Endodermal cell (in vitro differentiated cells): ENCODE measurements at regions not wholly inside any gene's neighbourhood (a gene's known extent, or its start where the extent isn't known, plus 50 kb on each side); places are given as distances from the start of the nearest gene placed in this dataset.

Experiments
- DNase-seq: peaks from one replicate; pipeline ENCODE4 v3.0.0-alpha.2; 2017
- H3K27ac ChIP-seq: 2 replicates; pipeline ENCODE4 v1.5.1; 2013; ENCODE audit warnings: mild to moderate bottlenecking, low read depth, low read length, moderate library complexity
- H3K27me3 ChIP-seq: 2 replicates; pipeline ENCODE4 v1.6.1; 2013; ENCODE audit warnings: mild to moderate bottlenecking, low read length, moderate library complexity; ENCODE audit not compliant: insufficient read depth, control insufficient read depth, poor library complexity, severe bottlenecking
- H3K36me3 ChIP-seq: 2 replicates; pipeline ENCODE4 v1.7.0; 2013; ENCODE audit warnings: mild to moderate bottlenecking, low read length, moderate library complexity; ENCODE audit not compliant: control insufficient read depth, insufficient read depth
- H3K4me1 ChIP-seq: one replicate; pipeline ENCODE4 v1.7.0; 2013; ENCODE audit warnings: low read length; ENCODE audit not compliant: control insufficient read depth, insufficient read depth
- H3K4me3 ChIP-seq: 2 replicates; pipeline ENCODE4 v1.5.1; 2013; ENCODE audit warnings: mild to moderate bottlenecking, low read length, moderate library complexity
- H3K9ac ChIP-seq: 2 replicates; pipeline ENCODE4 v1.6.1; 2013; ENCODE audit warnings: mild to moderate bottlenecking, low read length, moderate library complexity; ENCODE audit not compliant: poor library complexity, severe bottlenecking; ENCODE audit errors: extremely low read depth
- H3K9me3 ChIP-seq: 2 replicates; pipeline ENCODE4 v1.6.1; 2013; ENCODE audit warnings: mild to moderate bottlenecking, low read length, moderate library complexity; ENCODE audit not compliant: control insufficient read depth
- H3K27ac Mint-ChIP-seq: 2 replicates; pipeline ENCODE4 v1.8.0; 2020; ENCODE audit warnings: mixed read lengths
- H3K27me3 Mint-ChIP-seq: 2 replicates; pipeline ENCODE4 v1.8.0; 2021; ENCODE audit warnings: mild to moderate bottlenecking, mixed read lengths; ENCODE audit not compliant: insufficient read depth
- H3K36me3 Mint-ChIP-seq: 2 replicates; pipeline ENCODE4 v1.8.0; 2020; ENCODE audit warnings: low read depth, mixed read lengths
- H3K4me1 Mint-ChIP-seq: 2 replicates; pipeline ENCODE4 v1.8.0; 2020; ENCODE audit warnings: mixed read lengths
- H3K4me3 Mint-ChIP-seq: 2 replicates; pipeline ENCODE4 v1.8.0; 2020; ENCODE audit warnings: mild to moderate bottlenecking, moderate library complexity, mixed read lengths
- H3K9me3 Mint-ChIP-seq: 2 replicates; pipeline ENCODE4 v1.8.0; 2020; ENCODE audit warnings: mild to moderate bottlenecking, mixed read lengths
- CTCF ChIP-seq: fragments of 200-600 bp; sonication (generic); conservative IDR thresholded peaks from 2 replicates; pipeline ENCODE4 v1.5.0; 2021; ENCODE audit warnings: antibody characterized with exemption, mild to moderate bottlenecking
- WGBS, 2 experiments: methylation state at CpG; one replicate each; pipeline versions ENCODE4 v1.1.5 to v1.1.7; 2013; ENCODE audit warnings: missing lambda C conversion rate in 2 of 2, mixed read lengths in 1 of 2; ENCODE audit not compliant: insufficient coverage in 1 of 2, insufficient read length in 1 of 2; 5-methylcytosine and 5-hydroxymethylcytosine counted together

GRCh38 chrX:44433556-44433955 lies 90.1 kb upstream of the EFHC2 start:
- WGBS, 2 experiments: 92% methylated on average over 3 of the region's 3 CpGs; no CpG with 5 or more reads in 1 of the 2 experiments
- Histone ChIP-seq H3K27ac (no peak overlapping the region), H3K9me3 (no peaks in the 10 kb centered on the region), H3K9ac (no peak overlapping the region), H3K4me1 (no peaks in the 10 kb centered on the region), H3K36me3 (no peaks in the 10 kb centered on the region), H3K27me3 (no peaks in the 10 kb centered on the region), H3K4me3 (no peak overlapping the region)
- peaks cover 2% of the 10 kb centered on the region for H3K4me1 Mint-ChIP-seq
- H3K9me3 Mint-ChIP-seq: peaks cover 66% of the 10 kb centered on the region
- no peak for TF ChIP-seq CTCF
- DNase-seq: no peak
- no peaks in the 10 kb centered on the region for H3K36me3 Mint-ChIP-seq
- no peaks in the 10 kb centered on the region for H3K27me3 Mint-ChIP-seq
- H3K4me3 Mint-ChIP-seq: no peak overlapping the region
- H3K27ac Mint-ChIP-seq: no peak overlapping the region

GRCh38 chrX:44432641-44433040 lies 89.2 kb upstream of the EFHC2 start:
- no peak overlapping the region for H3K4me3 ChIP-seq
- Mint-ChIP-seq H3K36me3 (no peaks in the 10 kb centered on the region), H3K4me3 (no peak overlapping the region), H3K9me3 (peaks cover 65% of the 10 kb centered on the region), H3K4me1 (no peaks in the 10 kb centered on the region), H3K27me3 (no peaks in the 10 kb centered on the region), H3K27ac (no peak overlapping the region)
- TF ChIP-seq CTCF: no peak
- H3K36me3 ChIP-seq: no peaks in the 10 kb centered on the region
- H3K9ac ChIP-seq: no peak overlapping the region
- H3K4me1 ChIP-seq: no peaks in the 10 kb centered on the region
- DNase-seq: no peak
- H3K9me3 ChIP-seq: no peaks in the 10 kb centered on the region
- H3K27ac ChIP-seq: no peak overlapping the region
- H3K27me3 ChIP-seq: no peaks in the 10 kb centered on the region

GRCh38 chrX:44431194-44431593 lies 87.7 kb upstream of the EFHC2 start:
- Mint-ChIP-seq H3K27me3 (no peaks in the 10 kb centered on the region), H3K4me1 (no peaks in the 10 kb centered on the region), H3K9me3 (peaks cover 62% of the 10 kb centered on the region), H3K36me3 (no peaks in the 10 kb centered on the region), H3K4me3 (no peak overlapping the region), H3K27ac (no peak overlapping the region)
- H3K27ac ChIP-seq: no peak overlapping the region
- H3K4me3 ChIP-seq: no peak overlapping the region
- H3K36me3 ChIP-seq: no peaks in the 10 kb centered on the region
- DNase-seq: no peak
- no peaks in the 10 kb centered on the region for H3K27me3 ChIP-seq
- H3K4me1 ChIP-seq: no peaks in the 10 kb centered on the region
- no peak for TF ChIP-seq CTCF
- H3K9ac ChIP-seq: no peak overlapping the region
- no peaks in the 10 kb centered on the region for H3K9me3 ChIP-seq
